ENCODE measurements at regions not wholly inside any gene's neighbourhood (a gene's known extent, or its start where the extent isn't known, plus 50 kb on each side); places are given as distances from the start of the nearest gene placed in this dataset.

GRCh38 chr5:2003206-2003605, 120.5 kb upstream of the IRX4 start (continued):
- TF ChIP-seq JUND (IDR thresholded peaks at IDR 0.05) (no peak), EGR1 (IDR thresholded peaks at IDR 0.05; ENCODE audit: low read depth) (no peak), POLR2A (IDR thresholded peaks at IDR 0.05; ENCODE audit: borderline replicate concordance, extremely low read depth, insufficient read depth, insufficient read length) (no peak), ELF1 (IDR thresholded peaks at IDR 0.05; ENCODE audit: borderline replicate concordance, low read depth) (no peak), EZH2 (IDR thresholded peaks at IDR 0.05) (no peak), EZH2phosphoT487 (IDR thresholded peaks at IDR 0.05; ENCODE audit: borderline replicate concordance) (no peak)

GRCh38 chr5:2001300-2001699, 118.6 kb upstream of the IRX4 start:
- ChIA-PET CTCF (no interaction called here), POLR2A (no interaction called here), RAD21 (ENCODE audit: low non-redundant PET in 1 of 2, low total read pairs in 2 of 2, uncharacterized antibody in 2 of 2, unreplicated experiment in 2 of 2) (no interaction called here)
- Histone ChIP-seq H4K20me1 (ENCODE audit: insufficient read depth) (no peaks in the 10 kb centered on the region), H3K9ac (ENCODE audit: low read length) (no peak overlapping the region), H3K36me3 (ENCODE audit: control insufficient read depth in 1 of 2, insufficient read depth in 2 of 2, low read length in 2 of 2) (no peaks in the 10 kb centered on the region), H3K27me3 (ENCODE audit: insufficient read depth, low read length) (peaks cover 46% of the 10 kb centered on the region), H3K9me2 (ENCODE audit: insufficient read depth) (no peaks in the 10 kb centered on the region; the same call in 1 of the 2 replicates), H3K4me3 (replicated peaks in 1 of 2; ENCODE audit: low read depth in 1 of 2, low read length in 2 of 2) (no peak overlapping the region), H3K79me2 (ENCODE audit: insufficient read depth, low read length) (no peaks in the 10 kb centered on the region), H3K9me3 (ENCODE audit: control insufficient read depth in 1 of 2, insufficient read depth in 1 of 2, low read depth in 1 of 2, low read length in 2 of 2) (no peaks in the 10 kb centered on the region), H3K27ac (ENCODE audit: low read depth, low read length) (no peak overlapping the region), H2AFZ (ENCODE audit: low read depth, low read length, poor library complexity, severe bottlenecking) (no peak overlapping the region), H3K4me1 (ENCODE audit: control insufficient read depth in 1 of 2, insufficient read depth in 2 of 2, low read length in 2 of 2) (no peaks in the 10 kb centered on the region), H3K4me2 (ENCODE audit: low read length) (no peak overlapping the region)
- DNase-seq (ENCODE audit: low read depth, low spot score) (no peak), ATAC-seq (no peak)
- intact Hi-C loops (cut with micrococcal nuclease): no loop called here
- no TSS peak for BruUV-seq (replicated peaks)
- TF ChIP-seq POLR2A (IDR thresholded peaks at IDR 0.05; ENCODE audit: borderline replicate concordance, extremely low read depth, insufficient read depth, insufficient read length) (no peak), TCF7L2 (IDR thresholded peaks at IDR 0.05; ENCODE audit: borderline replicate concordance, extremely low read depth, insufficient read depth, insufficient read length) (no peak), CTCF (IDR thresholded peaks at IDR 0.05 in 2 of 3, conservative IDR thresholded peaks at IDR 0.05 in 1 of 3; ENCODE audit: borderline replicate concordance in 1 of 3, insufficient read depth in 1 of 3, low read depth in 2 of 3, low read length in 2 of 3) (no peak), ZBTB33 (IDR thresholded peaks at IDR 0.05; ENCODE audit: extremely low read depth, insufficient replicate concordance, low read length) (no peak), ELF1 (IDR thresholded peaks at IDR 0.05; ENCODE audit: borderline replicate concordance, low read depth) (no peak), RAD21 (IDR thresholded peaks at IDR 0.05; ENCODE audit: low read depth) (no peak), EZH2 (IDR thresholded peaks at IDR 0.05) (no peak)

Data from HCT116 (cell line).